Femur (tissue), 1 donor: ENCODE measurements at regions not wholly inside any gene's neighbourhood (a gene's known extent, or its start where the extent isn't known, plus 50 kb on each side); places are given as distances from the start of the nearest gene placed in this dataset.

Experiments
- DNase-seq: peaks from one replicate; pipeline ENCODE4 v3.0.0-alpha.2; 2017

DNA sequence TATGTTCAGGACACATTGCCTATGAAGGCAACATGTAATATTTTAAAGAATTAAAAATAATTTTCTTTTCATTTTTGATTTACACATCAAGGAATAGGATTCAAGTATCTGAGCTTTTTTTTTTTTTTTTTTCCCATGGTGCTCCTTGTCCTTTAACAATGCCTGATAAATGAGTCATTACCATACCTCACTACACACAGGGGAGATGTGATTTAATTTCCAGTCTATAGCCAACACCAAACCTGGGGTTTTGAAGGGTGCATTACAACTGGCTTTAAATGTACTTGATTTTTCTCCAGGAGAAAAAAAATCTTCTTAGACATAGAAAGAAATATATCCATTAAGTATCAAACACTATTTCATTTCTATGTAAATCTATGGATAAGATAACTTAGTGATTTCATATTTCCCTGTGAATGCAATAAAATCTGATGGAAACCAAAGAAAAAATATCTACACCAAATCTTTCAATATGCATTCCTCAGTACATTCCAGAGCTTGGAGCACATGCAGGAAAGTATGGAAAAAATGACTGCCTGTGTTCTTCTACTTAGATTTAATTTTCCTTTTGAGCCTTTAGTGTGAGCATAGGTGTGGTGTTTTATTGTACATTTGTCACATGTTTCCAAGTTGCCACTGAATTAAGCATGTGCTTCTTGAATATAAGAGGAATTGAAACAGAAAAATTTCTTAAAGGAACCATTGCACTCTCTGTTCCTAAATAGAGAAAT, 204.8 kb upstream of the MEOX2 start:
- DNase-seq: no peak

DNA sequence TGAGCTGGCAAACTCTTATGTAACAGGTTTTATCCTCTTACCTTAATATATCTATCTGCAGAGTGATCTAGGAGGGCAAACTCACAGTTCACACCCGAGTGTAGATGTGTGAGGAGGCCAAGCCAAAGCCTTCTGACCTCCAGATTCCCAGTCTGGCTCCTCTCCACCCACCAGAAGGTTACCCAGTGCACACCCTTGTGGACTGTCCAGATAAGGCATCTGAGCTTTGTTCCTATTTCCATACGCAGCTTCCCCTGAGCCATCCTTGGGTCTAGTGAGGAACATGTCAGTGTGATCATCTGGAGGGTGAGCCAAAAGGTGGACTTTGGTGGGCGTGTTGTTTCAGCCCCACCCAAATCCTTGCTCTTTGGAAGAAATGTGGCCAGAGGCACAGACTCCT, 203.0 kb upstream of the MEOX2 start:
- no peak for DNase-seq

DNA sequence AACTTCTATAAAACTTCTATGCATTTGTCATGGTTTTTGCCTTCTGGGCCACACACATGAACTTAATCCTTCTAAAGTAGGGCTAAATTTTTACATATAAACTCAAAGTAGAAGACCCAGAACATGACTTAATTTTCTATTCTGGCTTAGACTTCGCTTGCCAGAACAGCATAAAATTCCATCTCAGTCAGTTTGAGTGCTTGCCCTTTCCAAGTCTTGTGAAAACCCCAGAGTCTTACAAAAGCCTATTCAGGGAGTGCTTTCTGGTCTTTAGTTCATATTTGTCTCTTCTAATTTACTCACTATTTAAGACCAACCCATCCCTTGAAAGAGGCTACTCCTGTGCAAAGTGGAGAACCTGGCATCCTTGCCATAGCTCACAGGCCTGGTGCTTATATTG, 201.6 kb upstream of the MEOX2 start:
- no peak for DNase-seq

DNA sequence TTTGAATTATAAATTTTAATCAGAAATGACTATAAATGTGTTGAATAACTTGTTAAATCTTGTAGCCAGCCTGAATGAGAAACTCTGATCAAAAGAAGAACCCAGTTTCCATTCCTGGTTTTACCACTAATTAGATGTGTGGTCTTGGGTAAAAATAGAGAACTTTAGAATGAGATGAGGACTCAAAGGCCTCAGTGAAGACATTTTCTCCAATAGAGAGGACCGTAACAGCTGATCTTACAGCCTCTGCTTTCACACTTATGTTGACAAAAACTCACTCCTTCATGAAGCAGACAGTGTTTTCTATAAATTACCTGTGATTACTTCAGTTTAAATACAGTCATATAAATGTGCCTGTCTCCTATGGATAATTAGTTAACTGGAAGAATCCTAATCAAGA, 200.1 kb upstream of the MEOX2 start:
- no peak for DNase-seq

DNA sequence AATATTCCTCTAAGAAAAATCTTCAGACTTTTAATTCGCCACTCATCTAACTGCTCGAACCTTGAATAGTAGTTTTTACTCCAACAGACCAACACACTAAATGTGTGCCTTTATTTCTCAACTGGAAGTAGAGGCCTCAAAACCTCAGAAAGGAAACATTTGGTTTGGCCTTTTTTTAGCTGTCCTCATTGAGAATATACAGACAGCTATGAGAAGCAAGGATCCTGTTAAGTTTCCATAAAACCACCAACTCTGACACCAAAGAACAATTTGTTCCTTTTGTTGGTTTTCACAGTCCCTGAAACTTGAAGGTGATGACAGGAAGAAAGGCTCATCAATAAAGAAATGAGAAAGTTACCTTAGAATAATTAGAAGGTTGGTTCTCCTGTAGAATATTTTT, 199.2 kb upstream of the MEOX2 start:
- no peak for DNase-seq

DNA sequence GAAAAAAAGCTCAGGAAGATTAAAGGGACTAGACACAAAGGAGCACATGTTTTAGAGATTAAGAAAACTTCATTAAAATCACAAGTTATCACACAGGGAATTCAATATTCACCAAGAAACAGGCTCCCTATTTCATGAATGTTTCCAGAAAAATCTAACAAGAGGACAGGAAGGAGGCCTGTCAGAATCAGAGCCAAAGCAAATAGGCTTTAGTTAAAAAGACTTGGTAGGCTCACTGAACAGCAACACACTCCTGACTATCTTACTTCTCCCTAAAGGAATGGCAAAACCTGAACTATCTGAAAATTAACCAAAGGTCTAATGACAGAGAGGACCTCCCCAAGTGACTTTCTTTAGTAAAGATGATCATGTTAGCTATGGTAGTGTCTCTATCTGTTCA, 188.3 kb upstream of the MEOX2 start:
- DNase-seq: no peak

DNA sequence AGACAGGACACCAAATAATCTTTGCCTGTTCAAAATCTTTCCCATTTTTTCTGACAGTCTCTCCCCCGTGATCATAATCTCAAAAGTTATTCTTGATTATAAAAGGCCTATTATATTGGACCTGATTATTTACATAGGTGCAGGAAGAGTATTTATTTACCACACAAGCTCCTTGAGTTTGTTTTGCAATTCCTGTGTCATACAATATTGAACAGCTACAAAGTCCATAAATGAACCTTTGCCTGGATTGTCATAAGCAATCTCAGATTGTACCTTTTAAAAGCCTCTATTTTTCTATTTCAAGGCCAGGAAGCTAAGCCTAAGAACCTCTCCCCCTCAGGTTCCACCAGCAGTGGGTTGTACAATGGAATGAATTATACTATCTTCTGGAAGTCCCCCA, 183.9 kb upstream of the MEOX2 start:
- no peak for DNase-seq

DNA sequence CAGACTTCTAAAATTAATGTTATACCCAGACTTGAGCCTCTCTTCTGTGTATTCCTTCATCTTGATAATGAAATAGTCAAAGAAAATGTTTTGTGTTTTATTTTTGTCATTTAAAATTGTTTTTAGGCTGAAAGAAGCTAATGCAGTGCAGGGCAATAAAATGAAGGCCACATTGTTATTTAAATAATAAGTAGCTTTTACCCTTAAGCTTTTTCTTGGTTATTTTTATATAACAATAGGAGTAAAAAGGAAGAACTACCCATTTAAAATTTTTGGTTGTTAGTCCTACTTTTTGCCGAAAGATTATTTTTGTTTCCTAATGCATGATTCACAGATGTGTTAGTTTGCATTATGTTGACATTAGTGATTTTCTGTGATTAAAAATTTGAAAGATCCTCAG, 181.0 kb upstream of the MEOX2 start:
- no peak for DNase-seq

DNA sequence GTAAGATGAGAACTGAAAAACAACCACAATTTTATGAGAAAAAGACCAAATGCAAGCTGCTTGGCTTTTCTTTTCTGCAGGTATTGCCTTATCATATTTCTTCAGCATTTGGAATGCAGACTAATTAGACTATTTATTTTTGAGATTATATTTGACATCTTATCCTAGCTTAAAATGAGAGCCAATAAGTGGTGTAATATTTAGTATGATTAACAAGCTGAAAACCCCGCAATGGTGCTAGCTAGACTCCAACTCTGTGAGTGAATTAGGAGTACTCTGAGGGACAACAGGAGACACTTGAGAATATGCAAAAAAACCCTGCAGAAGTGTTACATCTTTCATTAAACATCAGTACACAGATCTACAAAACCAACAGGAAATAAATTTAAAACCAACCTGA, 180.3 kb upstream of the MEOX2 start:
- DNase-seq: no peak

DNA sequence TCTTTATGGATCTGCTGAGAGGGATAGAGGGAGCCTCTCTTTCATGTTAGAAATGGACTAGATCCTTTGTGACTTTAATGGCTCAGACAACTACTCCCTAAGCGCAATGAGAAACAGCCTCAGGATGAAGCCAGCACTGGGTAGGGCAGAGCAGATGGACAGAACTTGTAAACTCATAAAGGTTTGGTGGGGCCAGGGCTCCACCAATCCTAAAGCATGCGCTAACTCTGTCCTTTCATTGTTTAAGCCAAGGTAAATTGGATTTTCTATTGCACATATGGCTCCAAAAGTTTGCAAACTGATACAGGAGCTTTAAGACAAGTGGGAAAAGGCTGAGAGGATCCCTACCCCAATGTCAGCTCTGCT, 178.1 kb upstream of the MEOX2 start:
- DNase-seq: no peak

DNA sequence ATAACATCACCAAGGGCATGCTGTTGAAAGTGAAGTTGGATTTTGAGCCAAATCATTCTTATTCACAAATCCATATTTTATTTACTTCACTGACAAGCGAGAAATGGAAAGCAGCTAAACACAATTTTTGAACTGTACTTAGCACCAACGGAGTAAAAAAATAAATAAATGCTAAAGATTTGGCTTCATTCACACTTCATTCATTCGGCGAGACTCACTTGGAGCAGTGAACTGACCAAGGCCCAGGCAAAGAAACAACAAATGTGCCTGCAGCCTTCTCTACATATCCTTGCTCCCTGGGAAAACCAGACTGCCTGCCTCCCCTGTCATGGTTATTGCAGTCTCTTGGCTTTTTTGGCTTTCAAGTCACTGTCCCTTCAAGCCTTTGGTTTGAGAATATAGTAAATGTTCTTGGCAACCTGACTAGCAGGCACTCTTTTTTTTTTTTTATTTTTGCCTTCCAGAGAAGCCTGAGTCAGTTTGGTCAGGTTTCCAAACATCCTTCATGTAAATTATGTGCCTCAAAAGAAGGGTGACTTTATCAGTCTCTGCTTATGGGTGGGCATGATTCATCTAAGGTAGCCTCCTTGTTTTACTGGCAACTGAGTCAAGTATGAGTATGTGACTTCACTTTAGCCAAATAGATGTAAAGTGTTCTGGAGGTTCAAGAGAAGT, 177.6 kb upstream of the MEOX2 start:
- DNase-seq: no peak

DNA sequence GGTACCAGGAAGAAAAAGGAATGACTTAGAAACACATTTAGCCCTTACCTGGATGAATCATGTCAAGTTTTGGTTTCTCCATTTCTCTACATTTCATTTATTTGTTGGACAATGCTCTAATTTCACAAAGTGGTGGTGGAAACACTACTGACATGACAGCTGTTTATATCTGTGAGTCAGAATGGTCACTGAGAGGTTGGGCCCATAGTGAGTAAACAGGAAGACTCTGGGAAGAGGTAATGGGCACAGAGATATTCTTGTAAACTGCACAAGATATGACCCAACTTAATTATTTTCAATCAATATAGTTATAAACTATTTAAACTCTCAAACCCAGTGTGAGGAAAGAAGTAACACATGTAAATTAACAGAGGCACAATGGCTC, 176.3 kb upstream of the MEOX2 start:
- DNase-seq: no peak

DNA sequence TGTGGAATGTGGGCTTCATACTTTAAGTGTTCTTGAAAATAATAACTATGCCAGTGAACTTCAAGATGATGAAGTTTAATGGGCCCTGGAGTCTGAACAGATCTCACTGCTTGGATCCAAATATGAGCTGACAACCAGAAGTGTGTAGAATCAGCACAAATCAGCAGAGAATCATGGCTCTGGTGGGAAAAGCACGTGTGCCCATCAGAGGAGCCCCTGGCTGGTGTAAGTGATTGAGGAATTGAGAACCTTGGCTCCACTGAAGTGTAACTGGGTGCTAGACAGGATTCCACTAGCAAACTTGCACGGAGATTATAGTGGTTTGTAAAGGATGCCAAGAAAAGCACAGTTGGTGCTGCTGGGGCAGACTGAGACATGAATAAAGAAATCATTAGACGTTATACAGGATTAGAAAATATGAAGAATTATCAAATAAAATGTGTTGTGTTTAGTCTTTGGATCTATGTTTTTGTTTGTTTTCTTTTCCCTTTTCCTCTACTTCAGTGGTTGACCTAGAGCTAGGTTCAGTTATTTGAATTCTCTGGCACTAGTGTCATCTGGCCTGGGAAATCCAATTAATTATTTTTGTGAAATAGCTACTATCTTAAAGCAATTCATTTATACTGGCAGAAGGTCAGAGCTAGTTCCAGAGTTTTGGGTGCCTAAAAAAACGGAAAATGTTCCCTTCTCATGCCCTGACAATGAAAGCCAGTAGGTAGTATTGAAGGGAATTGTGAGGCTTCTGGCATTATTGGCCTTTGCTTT, 175.7 kb upstream of the MEOX2 start:
- DNase-seq: no peak

DNA sequence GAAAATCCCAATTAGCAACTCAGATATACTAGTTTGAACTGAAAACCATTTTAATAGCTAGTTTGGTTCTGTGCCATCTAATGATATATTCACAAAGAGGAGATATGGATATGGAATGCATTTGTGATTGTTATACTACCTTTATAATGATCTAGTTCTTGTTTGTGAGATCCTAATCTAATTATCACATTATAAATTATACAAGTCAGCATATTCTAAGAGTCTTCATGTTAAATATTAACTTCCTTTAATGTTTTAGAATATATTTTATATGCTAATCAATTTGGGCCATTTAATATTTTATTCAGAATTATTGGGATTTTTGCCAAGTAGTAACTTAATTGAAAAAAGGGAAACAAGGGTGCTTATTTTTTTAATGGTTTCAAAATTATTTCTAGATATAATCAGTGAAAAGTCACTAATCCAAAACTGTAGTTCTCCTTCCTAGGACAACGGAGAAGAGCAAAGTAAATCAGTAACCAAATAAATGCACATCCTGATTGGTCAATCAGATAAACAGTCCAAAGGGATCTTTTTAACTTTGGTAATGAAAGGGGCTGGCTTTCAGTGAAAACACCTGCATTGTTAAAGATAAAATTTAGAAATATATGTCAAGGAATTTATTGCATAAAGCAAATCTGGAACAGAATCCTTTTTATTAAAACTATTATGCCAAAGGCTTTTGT, 173.9 kb upstream of the MEOX2 start:
- DNase-seq: no peak

DNA sequence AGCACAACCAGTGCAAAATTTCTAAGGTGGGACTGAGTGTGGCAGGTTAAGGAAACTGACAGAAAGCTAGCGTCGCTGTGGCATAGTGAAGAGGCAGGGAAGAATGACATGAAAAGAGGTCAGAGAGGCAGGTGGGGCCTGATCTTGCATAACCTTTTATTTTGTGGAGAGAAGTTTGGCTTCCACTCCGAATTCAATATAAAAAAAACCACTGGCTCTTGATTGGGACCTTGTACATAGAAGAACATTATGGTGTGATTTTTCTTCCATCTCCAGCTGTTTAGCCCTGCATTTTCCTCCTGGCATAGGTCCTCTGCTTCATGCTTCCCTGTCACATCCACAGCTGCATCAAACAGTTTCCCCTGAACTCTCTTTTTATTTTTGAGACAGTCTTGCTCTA, 170.5 kb upstream of the MEOX2 start:
- DNase-seq: no peak

DNA sequence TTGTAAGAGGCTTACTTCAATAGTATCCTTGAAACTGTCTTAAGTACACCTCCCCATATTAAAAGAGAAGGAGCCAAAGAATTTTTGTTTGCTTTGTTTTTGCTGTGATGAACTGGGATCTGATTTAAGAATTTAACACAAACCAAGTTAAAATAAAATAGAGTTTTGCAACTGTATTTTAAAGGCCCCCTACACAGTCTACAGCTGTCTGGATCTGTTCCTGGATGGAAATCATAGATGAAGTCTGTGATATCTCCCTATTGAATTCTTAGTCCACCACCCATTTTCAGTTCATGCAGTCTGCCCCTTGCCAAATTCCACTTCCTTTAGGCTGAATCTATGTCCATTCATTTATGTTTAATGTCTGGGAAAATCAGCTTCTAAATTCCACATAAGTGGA, 169.8 kb upstream of the MEOX2 start:
- no peak for DNase-seq

DNA sequence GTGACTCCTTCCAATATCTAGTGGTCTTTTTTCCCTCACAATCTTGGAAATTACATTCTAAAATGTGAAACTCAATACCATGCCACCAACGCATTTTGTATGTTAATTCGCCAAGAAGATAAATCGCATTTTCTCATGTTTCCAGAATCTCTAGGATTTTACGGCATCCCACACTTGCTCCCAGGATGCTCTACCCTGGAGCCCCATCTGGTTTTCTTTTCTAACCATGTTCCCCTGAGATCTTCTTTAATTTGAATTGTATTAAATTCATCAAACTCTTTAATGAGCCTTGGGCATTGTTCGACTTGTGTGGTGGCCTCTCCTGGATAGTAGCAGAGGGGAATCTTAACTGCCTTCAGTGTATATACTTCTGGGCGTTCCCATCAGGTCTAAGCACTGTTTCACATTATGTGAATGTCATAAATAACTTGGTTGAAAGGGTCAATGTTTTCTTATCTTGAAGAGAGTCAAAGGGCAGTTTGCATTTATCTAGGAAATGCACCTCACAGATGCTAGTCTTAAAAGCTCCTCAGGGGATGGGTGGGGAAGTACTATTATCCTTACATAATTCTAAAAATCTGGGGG, 169.1 kb upstream of the MEOX2 start:
- no peak for DNase-seq

DNA sequence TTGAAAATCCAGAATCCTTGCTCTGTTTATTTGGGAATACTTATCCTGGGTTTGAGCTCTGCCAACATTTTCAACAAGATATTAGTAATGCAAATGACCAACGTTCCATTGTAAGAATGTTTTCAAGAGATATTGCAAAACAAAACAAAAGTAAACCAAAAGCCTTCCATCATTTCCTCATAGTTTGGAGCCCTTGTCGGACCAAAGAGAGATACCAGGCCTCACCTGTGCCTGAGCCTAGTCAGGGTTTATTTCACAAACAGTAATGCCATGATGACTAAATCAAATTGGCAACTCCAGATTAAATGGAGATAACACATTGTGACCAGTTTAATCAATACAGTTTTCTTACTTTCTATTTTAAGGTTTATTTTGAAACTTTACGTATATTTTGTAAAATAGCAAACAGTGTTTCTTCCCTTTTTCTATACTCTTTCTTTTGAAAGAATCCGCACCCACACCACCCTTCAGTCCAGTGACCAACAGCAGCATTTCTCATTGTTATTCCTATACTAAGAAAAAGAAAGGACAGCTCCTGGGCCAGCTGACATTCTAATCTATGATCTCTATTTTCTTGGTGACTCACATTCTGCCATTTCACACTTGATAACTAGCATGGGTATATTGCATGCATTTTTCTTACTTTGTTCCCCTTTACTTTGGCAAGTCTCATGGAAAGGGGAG, 168.5 kb upstream of the MEOX2 start:
- no peak for DNase-seq

DNA sequence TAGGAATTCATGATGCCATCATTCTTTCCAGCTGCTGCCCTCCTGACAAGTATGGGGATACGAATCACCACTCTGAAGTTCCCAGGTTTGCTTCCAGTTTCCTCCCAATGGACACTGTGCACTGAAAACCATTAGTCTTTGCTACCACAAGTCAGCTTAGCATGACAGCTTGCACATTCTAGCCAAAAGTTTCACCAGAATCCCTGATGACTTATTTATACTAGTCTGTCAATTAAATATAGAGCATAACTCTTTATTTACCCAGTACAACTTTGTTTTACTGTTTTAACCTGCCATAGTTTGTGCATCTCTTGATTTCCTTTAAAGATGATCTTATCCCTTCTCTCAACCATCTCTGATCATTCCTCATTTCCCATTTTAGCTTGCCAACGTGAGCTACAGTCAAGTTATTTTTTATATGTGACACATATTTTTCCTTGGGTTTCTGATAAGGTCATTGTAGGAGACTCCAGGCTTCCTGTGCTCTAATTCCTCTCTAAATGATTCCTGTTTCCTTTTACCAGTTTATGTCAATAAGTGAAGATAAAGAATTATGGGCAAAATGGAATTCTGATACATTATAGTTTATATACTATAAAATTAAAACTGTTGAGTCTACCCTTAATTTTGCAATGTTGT, 167.5 kb upstream of the MEOX2 start:
- no peak for DNase-seq

DNA sequence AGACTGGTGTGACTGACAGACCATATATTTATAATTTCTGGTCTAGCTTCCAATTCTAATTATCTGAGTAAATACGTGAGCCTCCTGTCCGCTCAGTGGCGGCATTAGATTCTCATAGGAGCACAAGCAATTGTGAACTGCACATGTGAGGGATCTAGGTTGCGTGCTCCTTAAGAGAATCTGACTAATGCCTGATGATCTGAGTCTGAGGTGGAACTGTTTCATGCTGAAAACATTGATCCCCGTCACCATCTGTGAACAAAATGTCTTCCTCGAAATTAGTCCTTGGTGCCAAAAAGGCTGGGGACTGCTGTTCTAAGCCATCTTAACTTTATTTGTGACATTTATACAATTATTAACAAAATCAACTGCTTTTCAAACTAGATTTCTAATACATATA, 164.7 kb upstream of the MEOX2 start:
- DNase-seq: no peak

DNA sequence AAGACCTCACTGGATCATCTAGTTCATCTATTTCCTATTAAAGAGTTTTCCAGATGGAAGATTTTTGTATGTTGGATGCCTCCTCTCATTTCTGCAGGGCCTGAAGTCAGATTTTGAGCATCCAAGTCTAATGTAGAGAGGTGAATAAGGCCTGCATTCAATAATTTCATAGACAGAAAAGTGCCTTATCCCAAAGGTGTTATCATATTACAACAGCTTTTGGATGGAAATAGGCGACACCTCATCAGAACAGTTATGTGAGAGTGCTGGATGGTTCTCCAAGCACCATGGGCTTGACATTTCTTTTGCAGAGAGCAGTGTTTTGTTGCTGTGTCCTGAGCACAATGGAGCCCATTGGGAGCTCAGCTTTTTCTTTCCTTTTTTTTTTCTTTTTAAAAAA, 162.4 kb upstream of the MEOX2 start:
- peak; percentile 75 for DNase-seq

DNA sequence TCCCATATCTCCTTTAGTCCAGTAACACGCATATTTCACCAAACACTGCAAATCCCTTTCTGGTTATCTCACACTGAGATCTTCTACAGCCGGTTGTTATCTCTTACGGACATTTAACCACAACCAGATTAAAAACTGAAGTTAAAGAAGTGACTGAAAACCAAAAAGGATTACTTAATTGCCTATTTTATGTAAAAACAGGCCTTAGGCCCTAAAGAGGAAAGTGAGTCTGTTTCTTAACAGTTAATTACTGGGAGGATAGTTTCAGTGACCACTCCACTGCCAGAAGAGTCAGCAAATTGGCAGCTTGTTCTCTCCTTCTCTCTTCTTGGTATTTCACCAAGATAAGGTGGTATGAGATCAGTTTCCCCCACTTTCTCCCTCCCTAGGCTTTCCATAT, 161.9 kb upstream of the MEOX2 start:
- DNase-seq: no peak
